D721Med (cell line): ENCODE measurements at regions not wholly inside any gene's neighbourhood (a gene's known extent, or its start where the extent isn't known, plus 50 kb on each side); places are given as distances from the start of the nearest gene placed in this dataset.
"Not testable (repeated sequence)": the region's sequence is repeated elsewhere in the genome, so short reads cannot be mapped to it uniquely, and the experiment has no call there.

ENCODE experiments used
- DNase-seq: peaks from one replicate; pipeline ENCODE4 v3.0.0; 2011; ENCODE audit warnings: low spot score; ENCODE audit not compliant: insufficient read length
- FAIRE-seq: peaks from 2 replicates; lab custom pipeline; 2011; peaks lifted over from hg19 to GRCh38; lab: Jason Lieb, UNC
- TF ChIP-seq, protein P1 (sequence below): IDR thresholded peaks from 2 replicates; pipeline ENCODE4 v1.5.1; 2012; ENCODE audit warnings: mild to moderate bottlenecking, control low read depth; ENCODE audit not compliant: insufficient read depth; ENCODE audit errors: missing control alignments

DNA sequence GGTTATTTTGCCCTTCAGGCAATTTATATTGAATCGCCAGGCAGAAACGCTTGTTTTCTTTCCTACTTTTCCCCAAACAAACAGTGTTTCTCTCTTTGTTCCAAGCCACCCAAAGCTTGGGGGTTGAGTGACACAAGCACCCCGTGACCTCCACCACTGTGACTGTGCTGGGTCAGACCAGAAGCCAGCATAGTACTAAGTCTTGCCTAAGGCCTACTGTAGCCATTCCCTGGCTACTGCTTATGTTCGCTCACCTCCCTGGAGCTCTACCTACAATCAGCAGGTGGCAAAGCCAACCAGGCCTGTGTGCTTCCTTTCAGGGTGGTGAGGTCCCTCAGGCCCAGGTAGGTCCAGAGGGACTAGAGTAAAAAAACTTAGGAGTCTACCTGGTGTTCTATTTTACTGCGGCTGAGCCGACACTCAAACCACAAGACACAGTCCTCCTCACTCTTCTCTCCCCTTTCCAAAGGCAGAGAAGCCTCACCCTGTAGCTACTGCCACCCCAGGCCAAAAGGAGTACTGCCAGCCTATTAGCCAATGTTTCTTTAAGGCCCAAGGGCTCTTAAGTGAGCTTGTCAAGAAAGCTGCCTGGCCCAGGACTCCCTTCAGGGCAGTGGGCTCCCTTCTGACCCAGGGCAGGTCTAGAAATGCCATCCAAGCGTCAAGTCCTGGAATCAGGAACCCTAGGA lies 411.8 kb upstream of the MIS18BP1 start:
- TF ChIP-seq, protein P1, sequence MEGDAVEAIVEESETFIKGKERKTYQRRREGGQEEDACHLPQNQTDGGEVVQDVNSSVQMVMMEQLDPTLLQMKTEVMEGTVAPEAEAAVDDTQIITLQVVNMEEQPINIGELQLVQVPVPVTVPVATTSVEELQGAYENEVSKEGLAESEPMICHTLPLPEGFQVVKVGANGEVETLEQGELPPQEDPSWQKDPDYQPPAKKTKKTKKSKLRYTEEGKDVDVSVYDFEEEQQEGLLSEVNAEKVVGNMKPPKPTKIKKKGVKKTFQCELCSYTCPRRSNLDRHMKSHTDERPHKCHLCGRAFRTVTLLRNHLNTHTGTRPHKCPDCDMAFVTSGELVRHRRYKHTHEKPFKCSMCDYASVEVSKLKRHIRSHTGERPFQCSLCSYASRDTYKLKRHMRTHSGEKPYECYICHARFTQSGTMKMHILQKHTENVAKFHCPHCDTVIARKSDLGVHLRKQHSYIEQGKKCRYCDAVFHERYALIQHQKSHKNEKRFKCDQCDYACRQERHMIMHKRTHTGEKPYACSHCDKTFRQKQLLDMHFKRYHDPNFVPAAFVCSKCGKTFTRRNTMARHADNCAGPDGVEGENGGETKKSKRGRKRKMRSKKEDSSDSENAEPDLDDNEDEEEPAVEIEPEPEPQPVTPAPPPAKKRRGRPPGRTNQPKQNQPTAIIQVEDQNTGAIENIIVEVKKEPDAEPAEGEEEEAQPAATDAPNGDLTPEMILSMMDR = no peak
- FAIRE-seq (no peak), DNase-seq (no peak)

DNA sequence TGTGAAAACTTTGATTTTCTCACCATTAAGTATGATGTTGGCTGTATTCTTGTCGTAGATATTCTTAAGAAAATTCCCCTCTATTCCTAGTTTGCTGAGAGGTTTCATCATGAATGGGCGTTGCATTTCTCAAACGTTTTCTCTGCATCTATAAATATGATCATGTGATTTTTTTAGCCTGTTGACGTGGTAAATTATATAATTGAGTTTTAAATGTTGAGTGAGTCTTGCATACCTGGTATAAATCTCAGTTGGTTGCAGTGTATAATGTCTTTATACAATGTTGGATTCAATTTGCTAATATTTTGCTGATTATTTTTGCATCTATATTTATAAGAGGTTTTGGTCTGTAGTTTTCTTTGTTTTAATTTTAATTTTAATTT lies 405.9 kb upstream of the MIS18BP1 start:
- DNase-seq = no peak
- TF ChIP-seq, protein P1 = no peak
- FAIRE-seq = no peak

DNA sequence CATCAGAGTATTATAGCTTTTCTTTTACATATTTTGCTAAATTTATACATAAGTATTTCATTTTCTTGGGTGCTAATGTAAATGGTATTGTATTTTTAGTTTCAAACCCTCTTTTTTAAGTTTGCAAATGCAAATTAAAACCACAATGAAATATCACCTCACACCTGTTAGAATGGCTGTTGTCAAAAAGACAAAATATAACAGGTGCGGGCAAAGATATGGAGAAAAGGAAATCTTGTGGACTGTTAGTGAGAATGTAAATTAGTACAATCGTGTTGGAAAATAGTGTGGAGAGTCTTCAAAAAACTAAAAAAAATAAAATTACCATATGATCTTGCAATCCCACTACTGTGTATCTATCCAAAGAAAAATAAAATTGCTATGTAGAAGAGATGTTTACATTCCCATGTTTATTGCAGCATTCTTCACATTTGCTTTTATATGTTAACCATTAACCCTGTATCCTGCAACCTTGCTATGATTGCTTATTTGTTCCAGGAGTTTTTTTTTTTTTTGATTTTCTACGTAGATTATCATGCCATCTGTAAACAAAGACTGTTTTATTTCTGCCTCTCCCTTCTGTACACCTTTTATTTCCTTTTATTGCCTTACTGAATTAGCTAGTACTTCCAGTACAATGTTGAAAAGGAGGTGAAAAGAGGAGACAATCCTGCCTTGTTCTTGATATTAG lies 405.4 kb upstream of the MIS18BP1 start:
- FAIRE-seq (no peak), DNase-seq (no peak)
- TF ChIP-seq, protein P1 = no peak

DNA sequence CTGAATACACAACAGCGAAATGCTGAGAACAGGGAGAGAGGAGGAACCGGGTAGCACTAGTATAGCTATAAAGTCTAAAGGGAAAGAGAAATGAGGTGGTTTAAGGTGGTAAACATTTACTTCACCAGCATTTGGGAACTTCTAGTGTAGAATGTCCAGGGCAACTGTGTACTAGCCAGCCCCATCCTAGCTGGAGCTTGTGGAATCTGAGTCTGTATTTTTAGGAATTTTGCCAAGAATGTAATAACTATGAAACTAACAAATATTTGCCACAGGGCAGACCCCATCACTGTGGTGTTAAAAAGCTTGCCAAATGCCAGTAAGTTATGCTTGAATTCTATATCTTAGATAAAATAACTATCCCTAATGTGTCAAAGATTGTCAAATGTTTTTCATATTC lies 398.9 kb upstream of the MIS18BP1 start:
- FAIRE-seq (no peak), DNase-seq (no peak)
- TF ChIP-seq, protein P1 = no peak

DNA sequence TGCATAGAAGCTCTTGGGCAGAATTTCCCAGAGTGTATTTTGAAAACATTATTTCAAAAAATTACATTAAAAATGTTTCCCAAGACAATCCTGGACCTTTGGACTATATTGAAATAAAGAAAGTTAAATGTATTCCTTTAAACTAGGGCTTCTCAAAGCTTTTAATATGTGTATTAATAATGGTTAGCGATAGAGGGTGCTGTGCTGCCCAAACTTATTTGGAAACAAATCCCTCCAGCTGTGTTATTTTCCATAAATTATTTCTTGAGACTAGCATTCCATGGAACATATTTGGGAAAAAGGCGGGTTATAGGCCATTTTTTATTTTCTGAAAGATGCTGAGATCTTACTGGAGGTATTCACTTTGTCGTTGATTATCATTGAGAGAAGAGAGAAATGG lies 397.8 kb upstream of the MIS18BP1 start:
- TF ChIP-seq, protein P1 = peak; percentile 6
- FAIRE-seq (no peak), DNase-seq (no peak)

DNA sequence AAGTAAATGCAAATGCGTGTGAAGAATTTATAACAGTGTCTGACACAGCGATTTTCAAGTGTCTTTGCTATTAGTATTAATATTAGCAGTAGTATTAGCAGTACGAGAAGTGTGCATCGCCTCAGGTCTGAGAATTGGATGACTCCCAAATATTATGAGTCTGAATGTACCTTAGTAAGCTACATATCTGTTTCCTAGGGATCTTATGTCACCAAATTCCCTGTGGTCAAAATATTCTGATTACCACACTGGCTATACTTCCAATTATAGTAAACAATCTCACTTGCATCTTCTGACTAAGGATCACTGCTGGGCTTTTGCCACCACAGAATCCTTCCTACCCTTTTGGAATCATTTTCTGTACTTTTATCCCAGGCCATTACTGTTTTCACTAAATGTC lies 396.0 kb upstream of the MIS18BP1 start:
- TF ChIP-seq, protein P1 = no peak
- no peak for FAIRE-seq
- no peak for DNase-seq

DNA sequence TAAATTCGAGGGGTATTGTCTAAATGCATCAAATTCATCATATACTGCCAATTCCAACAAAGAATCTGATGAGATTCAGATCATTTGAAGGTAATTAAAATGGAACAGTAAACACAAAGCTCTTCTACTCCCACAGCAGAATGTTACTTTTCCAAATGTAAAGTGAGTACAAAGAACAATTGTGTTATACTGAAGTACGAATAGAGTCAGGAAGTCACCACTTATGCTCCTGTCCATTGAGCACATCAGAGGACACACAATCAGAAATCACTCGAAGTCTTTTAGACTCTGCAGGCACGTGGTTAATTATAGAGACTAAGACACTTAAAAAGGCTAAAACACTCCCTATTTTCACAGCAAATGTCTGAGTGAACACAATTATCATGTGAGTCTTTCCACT lies 388.5 kb upstream of the MIS18BP1 start:
- peak; percentile 6 for FAIRE-seq
- TF ChIP-seq, protein P1 = no peak
- DNase-seq = no peak

DNA sequence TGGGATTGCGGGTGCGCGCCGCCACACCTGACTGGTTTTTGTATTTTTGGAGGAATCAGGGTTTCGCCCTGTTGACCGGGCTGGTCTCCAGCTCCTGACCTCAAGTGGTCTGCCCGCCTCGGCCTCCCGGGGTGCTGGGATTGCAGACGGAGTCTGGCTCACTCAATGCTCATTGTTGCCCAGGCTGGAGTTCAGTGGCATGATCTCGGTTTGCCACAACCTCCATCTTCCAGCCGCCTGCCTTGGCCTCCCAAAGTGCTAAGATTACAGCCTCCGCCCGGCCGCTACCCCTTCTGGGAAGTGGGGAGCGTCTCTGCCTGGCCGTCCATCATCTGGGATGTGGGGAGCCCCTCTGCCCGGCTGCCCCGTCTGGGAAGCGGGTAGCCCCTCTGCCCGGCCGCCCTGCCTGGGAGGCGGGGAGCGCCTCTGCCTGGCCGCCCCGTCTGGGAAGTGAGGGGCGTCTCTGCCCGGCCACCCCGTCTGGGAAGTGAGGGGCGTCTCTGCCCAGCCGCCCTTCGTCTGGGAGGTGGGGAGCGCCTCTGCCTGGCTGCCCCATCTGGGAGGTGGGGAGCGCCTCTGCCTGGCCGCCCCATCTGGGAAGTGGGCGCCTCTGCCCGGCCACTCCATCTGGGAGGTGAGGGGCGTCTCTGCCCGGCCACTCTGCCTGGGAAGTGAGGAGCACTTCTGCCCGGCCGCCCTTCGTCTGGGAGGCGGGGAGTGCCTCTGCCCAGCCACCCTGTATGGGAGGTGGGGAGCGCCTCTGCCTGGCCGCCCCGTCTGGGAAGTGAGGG lies 381.8 kb upstream of the MIS18BP1 start:
- FAIRE-seq, DNase-seq: not testable (repeated sequence)
